ENCODE measurements at regions not wholly inside any gene's neighbourhood (a gene's known extent, or its start where the extent isn't known, plus 50 kb on each side); places are given as distances from the start of the nearest gene placed in this dataset.

DNA sequence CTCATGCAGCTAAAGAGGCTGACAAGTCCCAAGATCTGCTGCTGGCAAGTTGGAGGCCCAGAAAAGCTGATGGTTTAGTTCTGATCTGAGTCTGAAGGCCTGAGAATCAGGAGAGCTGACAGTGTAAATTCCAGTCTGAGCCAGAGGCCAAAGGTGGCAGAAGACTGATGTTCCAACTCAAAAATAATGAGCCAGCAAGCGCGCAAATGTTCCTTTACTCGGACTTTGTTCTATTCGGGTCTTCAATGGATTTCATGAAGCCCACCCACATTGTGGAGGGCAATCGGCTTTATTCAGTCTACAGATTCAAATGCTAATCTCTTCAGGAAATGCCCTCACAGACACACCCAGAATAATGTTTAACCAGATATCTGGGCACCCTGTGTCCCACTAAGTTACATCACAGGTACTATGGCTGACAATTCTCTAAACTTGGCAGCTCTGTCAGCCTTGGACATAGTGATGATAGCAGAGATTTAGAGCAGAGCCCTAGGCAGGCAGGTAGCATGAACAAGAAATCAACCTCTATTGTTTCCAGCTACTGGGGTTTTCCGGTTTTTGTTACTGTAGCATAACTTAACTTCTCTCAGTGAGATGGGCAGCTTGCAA is 318.5 kb downstream of the HRH4 start:
- Histone ChIP-seq H3K27me3 (ENCODE audit: insufficient read depth, low read length) (no peaks in the 10 kb centered on the region), H3K9me3 (ENCODE audit: low read depth, low read length) (no peaks in the 10 kb centered on the region), H3K4me3 (ENCODE audit: low read length) (no peak overlapping the region), H3K4me1 (ENCODE audit: insufficient read depth, low read length) (no peaks in the 10 kb centered on the region)

DNA sequence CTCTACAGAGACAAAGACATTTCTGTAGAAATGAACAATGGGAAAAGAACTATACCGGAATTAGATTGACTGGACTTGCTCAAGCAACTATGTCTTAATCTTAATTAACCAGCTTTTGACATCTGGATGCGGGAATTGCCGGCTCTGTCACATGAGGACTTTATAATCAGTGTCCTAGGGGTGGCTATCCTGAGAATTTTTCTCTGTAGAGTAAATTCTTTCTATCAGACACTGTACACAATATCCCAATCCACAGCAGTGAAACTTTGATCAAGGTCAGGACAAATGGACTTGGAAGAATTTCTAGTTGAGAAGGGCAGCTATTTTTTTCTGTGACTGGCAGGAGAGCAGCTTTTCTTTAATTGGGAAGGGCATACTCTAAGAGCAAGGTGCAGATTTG is 322.1 kb downstream of the HRH4 start:
- Histone ChIP-seq H3K4me1 (ENCODE audit: insufficient read depth, low read length) (no peaks in the 10 kb centered on the region), H3K27me3 (ENCODE audit: insufficient read depth, low read length) (no peaks in the 10 kb centered on the region), H3K4me3 (ENCODE audit: low read length) (no peak overlapping the region), H3K9me3 (ENCODE audit: low read depth, low read length) (no peaks in the 10 kb centered on the region)

DNA sequence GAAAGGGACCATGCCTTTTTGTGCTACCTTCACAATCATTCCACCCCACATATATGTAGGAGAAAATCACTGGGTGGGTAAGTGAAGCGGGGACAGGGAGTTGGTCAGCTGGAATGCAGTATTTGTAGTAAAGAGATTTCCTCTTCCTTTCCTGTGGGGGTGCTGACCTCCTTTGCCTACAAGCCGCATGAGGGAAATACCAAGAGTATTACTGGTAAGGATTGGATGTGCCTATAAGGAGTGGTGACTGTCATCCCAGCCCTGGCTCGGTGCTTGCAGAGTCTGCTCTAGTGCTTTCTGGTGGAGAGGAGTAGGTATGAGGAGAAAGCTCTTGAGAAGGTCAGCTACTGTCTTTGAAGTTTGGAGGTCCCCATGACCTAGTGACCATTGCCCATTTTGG is 324.6 kb downstream of the HRH4 start:
- Histone ChIP-seq H3K9me3 (ENCODE audit: low read depth, low read length) (no peaks in the 10 kb centered on the region), H3K4me1 (ENCODE audit: insufficient read depth, low read length) (no peaks in the 10 kb centered on the region), H3K4me3 (ENCODE audit: low read length) (no peak overlapping the region), H3K27me3 (ENCODE audit: insufficient read depth, low read length) (no peaks in the 10 kb centered on the region)

DNA sequence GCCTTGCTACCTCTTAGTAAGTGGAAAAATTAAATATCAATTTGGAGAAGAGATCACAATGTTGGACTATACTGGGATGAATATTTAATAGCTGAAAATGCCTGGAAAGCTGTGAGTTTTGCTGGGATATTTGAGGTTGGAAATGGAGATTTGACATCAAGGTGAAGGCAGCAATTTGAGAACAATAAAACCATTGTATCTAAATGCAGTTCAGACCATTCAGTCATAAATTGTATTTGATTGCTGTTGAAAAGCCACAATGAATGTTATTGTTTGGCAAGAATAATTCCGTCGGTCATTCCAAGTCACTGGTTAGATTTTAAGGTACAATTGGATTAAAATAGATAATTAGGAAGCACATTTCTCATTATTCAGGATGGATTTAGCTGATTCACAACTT is 325.6 kb downstream of the HRH4 start:
- no peaks in the 10 kb centered on the region for H3K9me3 ChIP-seq (ENCODE audit: low read depth, low read length)
- H3K4me1 ChIP-seq (ENCODE audit: insufficient read depth, low read length), result no peaks in the 10 kb centered on the region
- no peak overlapping the region for H3K4me3 ChIP-seq (ENCODE audit: low read length)
- no peaks in the 10 kb centered on the region for H3K27me3 ChIP-seq (ENCODE audit: insufficient read depth, low read length)

DNA sequence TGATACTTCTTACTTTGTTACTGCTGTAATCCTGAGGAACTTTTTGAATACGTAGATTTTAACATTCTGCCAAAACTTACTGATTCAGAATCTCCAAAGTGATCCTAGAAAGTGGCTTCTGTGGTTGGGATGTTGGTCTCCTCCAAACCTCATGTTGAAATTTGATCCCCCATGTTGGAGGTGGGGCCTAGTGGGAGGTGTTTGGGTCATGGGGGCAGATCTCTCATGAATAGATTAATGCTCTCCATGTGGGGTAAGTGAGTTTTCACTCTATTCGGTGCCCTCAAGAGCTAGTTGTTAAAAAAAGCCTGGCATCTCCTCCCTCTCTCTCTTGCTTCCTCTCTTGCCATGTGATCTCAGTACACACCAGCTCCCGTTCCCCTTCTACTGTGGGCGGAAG is 329.9 kb downstream of the HRH4 start:
- no peaks in the 10 kb centered on the region for H3K4me1 ChIP-seq (ENCODE audit: insufficient read depth, low read length)

DNA sequence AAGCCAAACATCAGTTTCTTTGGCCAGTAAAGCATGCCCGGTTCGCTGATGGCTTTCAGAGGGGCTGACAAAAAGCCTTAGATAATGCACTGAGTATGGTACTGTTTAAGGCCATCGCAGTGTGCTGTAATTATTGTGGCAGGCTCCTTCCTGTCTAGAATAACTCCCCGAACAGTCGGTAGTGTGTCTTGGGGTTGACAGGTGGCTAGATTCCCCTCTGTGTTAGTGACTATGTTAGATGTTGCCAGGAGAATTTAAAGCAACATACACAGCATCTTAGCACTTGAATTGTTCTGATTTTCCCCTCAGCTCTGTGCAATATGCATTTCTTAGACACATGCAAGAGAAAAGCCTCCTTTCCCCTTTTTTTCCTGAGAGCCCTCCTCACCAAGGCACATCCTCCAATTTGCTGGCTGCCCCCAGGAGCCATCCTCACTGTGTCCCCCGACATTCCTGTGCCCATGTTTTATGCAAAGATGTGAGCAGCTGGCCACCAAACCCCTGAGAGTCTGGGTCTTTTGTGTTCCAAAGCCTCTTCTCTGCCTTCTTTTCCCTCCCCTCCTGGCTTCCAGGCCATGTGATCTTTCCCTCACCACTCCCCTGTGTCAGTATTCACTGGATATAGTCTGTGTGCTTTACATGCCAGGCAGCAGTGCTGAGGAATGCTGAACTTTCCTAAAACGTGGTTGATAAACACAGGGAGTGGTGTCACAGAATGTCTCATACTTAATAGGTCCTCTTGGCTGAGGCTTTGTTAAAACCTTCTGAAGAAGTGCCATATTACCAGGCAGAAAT is 331.5 kb downstream of the HRH4 start:
- Histone ChIP-seq H3K4me3 (ENCODE audit: low read length) (no peak overlapping the region), H3K9me3 (ENCODE audit: low read depth, low read length) (no peaks in the 10 kb centered on the region), H3K27me3 (ENCODE audit: insufficient read depth, low read length) (no peaks in the 10 kb centered on the region), H3K4me1 (ENCODE audit: insufficient read depth, low read length) (no peaks in the 10 kb centered on the region)

More for the DNA sequence above, 329.9 kb downstream of the HRH4 start:
- no peaks in the 10 kb centered on the region for H3K27me3 ChIP-seq (ENCODE audit: insufficient read depth, low read length)
- no peak overlapping the region for H3K4me3 ChIP-seq (ENCODE audit: low read length)
- H3K9me3 ChIP-seq (ENCODE audit: low read depth, low read length), result no peaks in the 10 kb centered on the region

DNA sequence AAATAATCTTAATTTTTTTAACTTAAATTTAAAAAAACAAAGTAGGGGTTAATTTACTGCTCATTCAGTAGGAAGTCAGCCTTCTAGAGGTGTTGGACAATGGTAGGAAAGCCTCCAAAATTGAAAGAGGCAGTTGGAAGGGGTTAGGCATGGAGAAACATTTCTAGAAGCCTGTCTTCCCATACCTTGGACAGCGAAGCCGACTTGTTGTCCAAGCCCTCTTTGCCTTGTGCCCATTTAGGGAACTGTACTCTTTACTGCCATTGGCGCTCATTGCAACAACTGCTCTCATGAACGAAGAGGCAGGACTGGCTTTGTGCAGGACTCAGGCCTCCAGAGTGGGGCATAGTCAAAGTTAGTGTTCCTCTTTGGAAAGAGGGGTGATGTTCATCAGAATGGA is 333.3 kb downstream of the HRH4 start:
- Histone ChIP-seq H3K9me3 (ENCODE audit: low read depth, low read length) (no peaks in the 10 kb centered on the region), H3K4me1 (ENCODE audit: insufficient read depth, low read length) (no peaks in the 10 kb centered on the region), H3K4me3 (ENCODE audit: low read length) (no peak overlapping the region), H3K27me3 (ENCODE audit: insufficient read depth, low read length) (no peaks in the 10 kb centered on the region)

DNA sequence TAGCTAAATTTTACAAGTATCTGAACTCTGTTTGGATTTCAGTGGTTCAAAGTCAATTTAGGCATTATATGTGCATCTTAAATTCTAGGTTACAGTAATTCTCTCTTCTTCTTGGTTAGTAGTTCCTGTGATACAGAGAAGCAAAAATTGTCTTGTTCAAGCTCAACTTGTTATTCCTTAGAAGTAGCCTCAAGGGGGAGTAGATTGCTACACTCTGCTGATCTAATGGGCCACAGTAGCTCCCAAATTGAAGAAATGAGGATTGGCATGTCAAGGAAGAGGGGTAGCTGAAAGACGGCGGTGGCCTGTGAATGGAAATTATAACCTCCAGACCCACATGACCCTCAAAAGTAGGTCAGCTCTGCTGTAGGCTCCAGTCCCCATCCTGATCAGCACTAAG is 334.7 kb downstream of the HRH4 start:
- no peaks in the 10 kb centered on the region for H3K9me3 ChIP-seq (ENCODE audit: low read depth, low read length)
- H3K27me3 ChIP-seq (ENCODE audit: insufficient read depth, low read length), result no peaks in the 10 kb centered on the region
- no peaks in the 10 kb centered on the region for H3K4me1 ChIP-seq (ENCODE audit: insufficient read depth, low read length)
- H3K4me3 ChIP-seq (ENCODE audit: low read length), result no peak overlapping the region

DNA sequence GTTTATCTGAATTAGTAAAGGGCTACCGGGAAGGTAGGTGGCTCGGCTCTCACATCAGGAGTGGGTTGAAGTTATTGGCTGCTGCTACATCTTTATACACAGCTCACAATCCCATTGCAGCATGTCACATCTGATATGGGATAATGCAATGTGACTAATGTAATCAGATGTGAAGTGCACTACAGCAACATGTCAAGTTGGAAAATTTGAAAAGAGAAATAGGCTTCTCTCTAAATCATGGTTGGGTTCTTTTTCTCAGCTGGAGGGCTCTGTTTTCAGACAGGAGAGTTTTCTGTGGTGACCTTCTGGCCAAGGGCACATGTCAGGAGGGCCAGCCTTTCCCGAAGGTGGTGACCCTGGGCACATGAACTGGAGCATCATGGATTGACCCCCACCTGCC is 337.5 kb downstream of the HRH4 start:
- no peaks in the 10 kb centered on the region for H3K9me3 ChIP-seq (ENCODE audit: low read depth, low read length)
- H3K27me3 ChIP-seq (ENCODE audit: insufficient read depth, low read length), result no peaks in the 10 kb centered on the region
- H3K4me1 ChIP-seq (ENCODE audit: insufficient read depth, low read length), result no peaks in the 10 kb centered on the region
- no peak overlapping the region for H3K4me3 ChIP-seq (ENCODE audit: low read length)

DNA sequence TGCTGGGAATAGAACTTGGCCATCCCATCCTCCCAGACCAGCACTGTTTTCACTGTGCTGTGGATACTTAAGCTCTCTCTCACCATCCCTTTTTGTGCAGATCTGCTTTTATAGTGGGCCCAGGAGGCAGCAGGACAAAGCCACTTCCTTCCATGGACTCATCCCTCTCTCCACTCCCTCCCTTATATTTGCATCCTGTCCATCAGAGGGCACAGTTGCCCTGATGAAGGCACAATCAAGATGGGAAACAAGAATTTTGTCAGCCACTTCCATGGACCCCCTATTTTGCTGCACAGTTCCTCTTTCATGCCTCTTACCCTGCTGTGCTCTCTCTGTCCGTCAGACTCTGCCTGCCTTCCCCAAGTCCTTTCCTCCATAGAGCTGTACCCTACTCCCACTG is 338.7 kb downstream of the HRH4 start:
- Histone ChIP-seq H3K9me3 (ENCODE audit: low read depth, low read length) (no peaks in the 10 kb centered on the region), H3K4me1 (ENCODE audit: insufficient read depth, low read length) (no peaks in the 10 kb centered on the region), H3K4me3 (ENCODE audit: low read length) (no peak overlapping the region), H3K27me3 (ENCODE audit: insufficient read depth, low read length) (no peaks in the 10 kb centered on the region)

DNA sequence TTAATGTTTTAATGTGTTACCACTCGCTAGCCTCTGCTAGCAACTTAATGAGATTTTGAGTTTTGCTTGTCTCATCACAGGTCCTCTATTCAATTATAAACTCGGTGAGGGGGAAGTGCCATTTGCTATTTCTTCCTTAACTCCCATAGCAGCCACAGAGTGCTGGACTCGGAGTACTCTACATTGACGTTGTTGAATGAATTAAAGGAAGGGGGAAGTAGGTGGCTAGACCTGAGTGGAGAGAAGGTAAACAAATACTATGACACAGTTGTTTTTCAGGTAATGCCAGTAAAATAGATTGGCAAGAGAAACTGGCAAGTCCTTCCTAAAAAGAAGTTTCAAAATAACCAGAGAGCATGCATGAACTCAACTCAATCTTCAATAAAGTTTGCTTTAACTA is 339.3 kb downstream of the HRH4 start:
- Histone ChIP-seq H3K4me1 (ENCODE audit: insufficient read depth, low read length) (no peaks in the 10 kb centered on the region), H3K4me3 (ENCODE audit: low read length) (no peak overlapping the region), H3K27me3 (ENCODE audit: insufficient read depth, low read length) (no peaks in the 10 kb centered on the region)

DNA sequence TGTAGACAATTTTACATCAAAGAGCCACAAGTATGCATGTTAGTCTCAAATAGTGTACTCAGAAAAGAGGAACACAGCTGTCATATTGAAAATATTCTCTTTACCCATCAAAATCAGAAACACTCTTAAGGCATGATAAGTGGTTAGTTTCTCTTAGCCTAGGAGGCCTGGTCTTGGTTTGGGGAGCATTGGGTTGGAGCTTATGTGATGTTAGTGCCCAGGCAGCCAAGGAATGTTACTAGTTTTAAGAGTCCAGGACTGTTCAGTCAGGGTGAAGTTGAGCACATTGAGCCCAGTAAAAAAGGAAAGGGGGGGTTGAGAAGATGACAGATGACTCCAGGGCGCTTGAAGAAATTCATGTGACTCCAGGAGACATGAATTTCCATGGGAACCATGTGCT is 340.6 kb downstream of the HRH4 start:
- Histone ChIP-seq H3K4me3 (ENCODE audit: low read length) (no peak overlapping the region), H3K9me3 (ENCODE audit: low read depth, low read length) (no peaks in the 10 kb centered on the region), H3K27me3 (ENCODE audit: insufficient read depth, low read length) (no peaks in the 10 kb centered on the region), H3K4me1 (ENCODE audit: insufficient read depth, low read length) (no peaks in the 10 kb centered on the region)

More for the DNA sequence above, 339.3 kb downstream of the HRH4 start:
- H3K9me3 ChIP-seq (ENCODE audit: low read depth, low read length), result no peaks in the 10 kb centered on the region

DNA sequence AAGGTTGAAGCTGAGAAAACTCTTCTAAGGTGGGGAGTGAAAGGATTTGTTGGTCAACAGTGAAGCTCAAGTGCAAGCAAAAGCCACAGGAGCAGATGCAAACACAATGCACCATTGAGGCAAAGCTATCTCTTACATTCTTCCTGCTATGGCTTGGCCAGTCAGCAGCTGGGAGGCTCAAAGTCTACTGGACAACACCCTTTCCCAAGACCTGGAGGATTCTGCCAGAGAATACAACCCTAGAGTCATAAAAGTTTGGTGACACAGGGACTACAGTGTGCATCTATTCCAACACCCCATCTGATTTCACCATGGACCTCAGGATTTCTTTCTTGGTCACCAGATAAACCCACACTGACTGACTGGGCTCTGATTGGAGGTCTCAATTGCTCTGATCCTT is 342.0 kb downstream of the HRH4 start:
- H3K9me3 ChIP-seq (ENCODE audit: low read depth, low read length), result no peaks in the 10 kb centered on the region
- no peak overlapping the region for H3K4me3 ChIP-seq (ENCODE audit: low read length)
- H3K27me3 ChIP-seq (ENCODE audit: insufficient read depth, low read length), result no peaks in the 10 kb centered on the region

DNA sequence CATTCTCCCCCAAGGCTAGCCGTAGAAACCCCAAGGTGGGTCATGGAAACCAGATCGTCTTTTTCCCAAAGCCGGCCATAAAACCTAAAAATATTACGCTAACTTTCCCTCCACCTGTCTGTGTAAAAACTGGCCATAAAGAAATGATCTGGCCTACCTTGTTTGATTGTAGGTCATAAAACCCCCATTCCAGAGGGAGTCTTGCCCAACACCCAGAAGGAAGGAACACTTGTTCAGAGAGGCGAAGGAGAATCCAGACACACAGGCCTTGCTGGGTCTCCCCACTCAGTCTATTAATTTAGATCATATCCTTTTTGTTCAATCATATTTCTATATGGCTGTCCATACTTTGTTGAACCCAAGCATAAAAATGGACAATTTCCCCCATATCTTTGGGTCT is 344.7 kb downstream of the HRH4 start:
- H3K9me3 ChIP-seq (ENCODE audit: low read depth, low read length), result no peaks in the 10 kb centered on the region
- no peaks in the 10 kb centered on the region for H3K27me3 ChIP-seq (ENCODE audit: insufficient read depth, low read length)
- H3K4me1 ChIP-seq (ENCODE audit: insufficient read depth, low read length), result no peaks in the 10 kb centered on the region
- H3K4me3 ChIP-seq (ENCODE audit: low read length), result no peak overlapping the region

More for the DNA sequence above, 342.0 kb downstream of the HRH4 start:
- H3K4me1 ChIP-seq (ENCODE audit: insufficient read depth, low read length), result no peaks in the 10 kb centered on the region

DNA sequence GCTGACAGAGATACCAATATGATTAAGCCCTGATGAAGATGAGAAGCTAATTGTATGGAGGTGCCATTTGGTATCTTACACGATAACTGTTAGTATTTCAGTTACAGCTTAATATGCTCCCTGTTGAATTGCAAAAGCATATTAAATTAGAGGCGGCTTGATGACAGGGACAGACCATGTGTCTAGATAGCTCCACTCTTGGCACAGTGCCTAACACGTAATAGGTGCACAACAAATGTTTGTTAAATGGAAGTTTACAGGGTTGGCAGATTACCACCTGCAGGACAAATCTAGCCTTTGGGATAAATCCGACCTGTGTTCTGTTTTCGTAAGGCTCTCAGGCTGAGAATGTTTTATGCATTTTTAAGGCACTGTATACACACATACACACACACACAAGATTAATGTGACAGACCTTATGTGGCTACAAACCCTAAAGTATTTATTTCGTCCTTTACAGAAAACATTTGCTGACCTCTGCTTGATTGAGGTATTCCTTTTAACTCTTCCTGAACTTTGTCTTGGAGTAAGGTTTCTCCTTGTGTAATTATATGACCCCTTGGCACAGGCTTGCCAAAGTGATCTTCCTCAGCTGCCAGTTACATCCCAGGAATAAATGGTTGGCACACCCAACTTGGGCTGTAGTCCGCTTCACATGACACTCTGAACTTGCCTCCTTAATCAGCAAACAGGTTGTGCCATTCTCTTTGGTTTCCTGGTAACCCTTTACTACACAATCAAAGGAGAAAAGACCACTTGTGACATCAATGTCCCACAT is 348.9 kb downstream of the HRH4 start:
- Histone ChIP-seq H3K27me3 (ENCODE audit: insufficient read depth, low read length) (no peaks in the 10 kb centered on the region), H3K9me3 (ENCODE audit: low read depth, low read length) (no peaks in the 10 kb centered on the region), H3K4me3 (ENCODE audit: low read length) (no peak overlapping the region), H3K4me1 (ENCODE audit: insufficient read depth, low read length) (no peaks in the 10 kb centered on the region)

Measured in mononuclear cell (primary cell).